NCI-H82 (cell line): ENCODE measurements at regions not wholly inside any gene's neighbourhood (a gene's known extent, or its start where the extent isn't known, plus 50 kb on each side); places are given as distances from the start of the nearest gene placed in this dataset.

Experiments used
- DNase-seq: peaks from one replicate; lab custom pipeline; 2025; lab: John Stamatoyannopoulos, UW

DNA sequence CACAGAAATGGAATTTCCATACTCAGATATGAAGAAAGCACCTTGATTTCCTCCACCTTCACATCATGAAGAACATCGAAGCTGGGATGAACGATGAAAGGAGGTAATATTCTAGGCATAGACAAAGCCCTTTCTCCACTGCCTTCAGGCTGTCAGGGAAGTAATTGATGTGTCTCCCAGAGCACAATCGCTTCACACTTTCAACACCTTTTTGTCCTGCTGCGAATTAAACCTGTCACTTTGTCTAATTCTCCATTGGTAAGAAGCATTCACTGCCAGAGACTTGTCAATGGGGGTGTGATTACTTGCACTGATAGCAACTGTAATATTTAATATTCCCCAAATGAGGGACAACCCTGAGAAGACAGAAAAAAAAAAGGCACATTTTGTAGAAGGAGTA lies 260.1 kb downstream of the ETS1 start:
- no peak for DNase-seq

DNA sequence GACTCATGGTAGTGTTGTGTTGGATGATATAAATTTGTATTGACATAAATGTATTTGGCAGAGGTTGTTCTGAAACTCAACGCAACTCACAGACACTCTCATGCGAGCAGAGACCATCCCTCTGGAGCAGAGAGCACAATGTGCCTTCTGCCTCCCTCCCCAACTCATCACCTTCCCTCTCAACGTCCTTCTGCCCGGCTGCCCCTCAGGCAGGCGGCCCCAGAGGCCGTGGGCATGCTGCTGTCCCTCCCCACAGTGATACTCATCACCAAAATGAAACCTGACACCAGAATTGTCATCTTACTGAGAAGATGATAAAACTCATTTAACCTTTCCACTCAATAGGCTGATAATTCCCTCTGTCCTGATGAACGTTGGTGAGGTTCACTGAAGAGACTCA lies 260.6 kb downstream of the ETS1 start:
- no peak for DNase-seq

DNA sequence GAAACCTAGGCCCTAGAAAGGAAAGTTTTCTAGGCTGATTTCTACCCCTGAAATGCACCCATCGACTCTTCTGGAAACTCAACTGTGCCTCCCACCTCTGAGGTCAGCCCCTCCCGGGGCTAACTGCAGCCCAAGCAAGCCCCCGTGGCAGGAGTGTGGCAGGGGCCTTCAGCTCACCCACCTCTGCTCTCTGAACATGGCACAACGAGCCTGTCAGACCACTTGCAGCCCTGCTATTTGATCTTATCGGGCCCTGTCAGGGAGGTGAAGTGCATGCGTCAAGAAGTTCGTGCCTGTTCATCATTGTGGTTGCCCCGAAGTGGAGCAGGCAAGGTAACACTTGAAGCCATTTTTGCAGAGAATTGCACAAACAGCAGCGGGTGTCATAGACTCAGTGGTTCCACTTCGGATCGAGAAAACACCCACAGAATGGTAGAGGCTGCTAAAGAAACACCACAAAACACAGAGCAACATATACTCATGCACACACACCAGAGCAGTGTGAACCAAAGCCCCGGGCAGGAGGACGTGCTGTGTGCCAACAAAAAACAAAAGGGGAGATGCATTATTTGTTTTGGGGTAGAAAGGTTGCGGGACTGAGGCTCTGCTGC lies 262.7 kb downstream of the ETS1 start:
- no peak for DNase-seq

DNA sequence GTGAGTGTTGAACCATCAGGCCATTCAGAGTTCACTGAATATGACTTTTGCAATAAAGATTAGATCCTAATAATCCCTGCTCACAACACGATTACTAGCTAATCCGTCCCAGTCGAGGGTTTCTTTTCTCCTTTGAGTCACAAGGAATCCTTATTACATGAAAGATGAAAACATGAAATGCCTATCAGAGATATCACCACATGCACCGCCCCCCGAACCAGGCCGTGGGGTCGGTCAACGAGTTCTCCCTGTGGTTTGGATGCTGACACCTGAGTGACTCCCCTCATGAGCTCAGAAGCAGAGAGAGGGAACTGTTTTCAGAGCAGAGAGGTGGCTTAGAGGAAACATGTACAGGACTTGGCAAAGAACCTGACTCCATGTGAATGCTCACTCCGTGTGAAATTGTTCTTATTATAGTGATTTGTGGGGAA lies 263.3 kb downstream of the ETS1 start:
- peak; percentile 67 for DNase-seq

DNA sequence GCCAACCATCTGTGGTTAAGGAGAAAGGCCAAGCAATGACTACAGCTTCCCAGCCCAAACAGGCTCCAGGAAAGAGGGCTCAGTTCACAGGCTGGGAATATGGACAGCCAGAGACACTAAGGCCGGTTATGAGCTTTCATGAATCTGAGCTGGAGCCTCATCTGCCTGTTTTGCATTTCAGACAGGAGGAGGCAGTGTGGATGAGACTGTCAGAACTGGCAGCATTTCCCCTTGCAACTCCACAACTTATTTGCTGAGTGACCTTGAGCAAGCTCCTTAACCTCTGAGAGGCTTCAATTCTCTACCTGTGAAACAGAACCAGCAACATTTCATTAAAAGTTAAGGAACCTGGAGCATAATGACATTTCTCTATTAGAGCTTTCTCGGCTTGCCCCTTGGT lies 264.0 kb downstream of the ETS1 start:
- DNase-seq = peak; percentile 19

DNA sequence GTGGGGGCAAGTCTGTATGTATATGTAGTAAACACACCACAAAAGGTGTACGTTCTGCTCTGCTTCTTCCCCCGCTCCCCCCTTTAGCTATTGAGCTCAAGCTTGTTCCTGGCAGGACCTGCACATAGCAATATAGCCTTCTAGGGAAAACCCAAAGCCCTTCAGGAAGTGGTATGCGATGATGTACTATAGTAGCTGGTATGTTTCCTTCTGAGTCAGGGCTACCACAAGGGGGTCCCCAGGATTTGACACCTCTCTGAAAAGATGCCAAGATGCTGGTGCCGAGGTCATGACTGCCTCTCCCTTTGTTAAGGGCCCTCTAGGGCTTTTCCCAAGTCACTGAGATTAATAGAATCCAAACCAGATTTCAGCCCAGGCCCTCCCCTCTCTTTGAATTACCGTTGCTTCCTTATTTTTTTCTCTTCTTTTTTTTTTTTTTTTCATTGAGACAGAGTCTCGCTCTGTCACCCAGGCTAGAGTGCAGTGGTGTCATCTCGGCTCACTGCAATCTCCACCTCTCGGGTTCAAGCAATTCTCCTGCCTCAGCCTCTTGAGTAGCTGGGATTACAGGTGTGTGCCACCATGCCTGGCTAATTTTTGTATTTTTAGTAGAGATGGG lies 268.4 kb downstream of the ETS1 start:
- no peak for DNase-seq

DNA sequence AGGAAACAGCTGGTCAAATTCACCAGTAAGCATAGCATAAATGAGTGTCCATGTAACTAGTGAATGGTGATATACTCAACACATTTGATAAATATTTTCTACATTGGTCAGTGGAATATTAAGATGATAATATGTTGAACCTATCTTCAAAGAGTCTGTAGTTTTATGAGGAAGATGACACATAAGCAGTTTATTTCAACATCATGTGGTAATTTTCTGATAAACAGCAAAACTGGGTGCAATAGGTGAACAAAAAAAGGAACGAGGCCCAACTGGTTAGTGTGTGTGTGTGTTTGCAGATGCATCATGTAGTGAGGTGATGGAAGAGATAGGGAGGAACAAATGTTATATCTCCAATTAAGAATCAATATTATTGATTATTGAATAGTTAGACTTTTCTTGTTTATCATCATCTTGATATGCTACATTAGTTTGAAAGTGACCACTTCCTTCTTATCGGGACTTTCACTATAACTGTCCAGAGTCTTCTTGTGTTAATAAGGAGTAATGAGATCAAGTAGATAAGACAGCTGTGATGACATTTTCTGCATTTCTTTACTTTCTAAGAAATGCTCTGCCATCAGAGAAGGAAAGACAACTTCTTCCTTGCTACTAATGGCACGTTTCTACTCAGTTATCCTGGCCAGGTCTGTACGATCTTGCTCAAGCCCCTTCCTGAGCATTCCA lies 270.7 kb downstream of the ETS1 start:
- no peak for DNase-seq

DNA sequence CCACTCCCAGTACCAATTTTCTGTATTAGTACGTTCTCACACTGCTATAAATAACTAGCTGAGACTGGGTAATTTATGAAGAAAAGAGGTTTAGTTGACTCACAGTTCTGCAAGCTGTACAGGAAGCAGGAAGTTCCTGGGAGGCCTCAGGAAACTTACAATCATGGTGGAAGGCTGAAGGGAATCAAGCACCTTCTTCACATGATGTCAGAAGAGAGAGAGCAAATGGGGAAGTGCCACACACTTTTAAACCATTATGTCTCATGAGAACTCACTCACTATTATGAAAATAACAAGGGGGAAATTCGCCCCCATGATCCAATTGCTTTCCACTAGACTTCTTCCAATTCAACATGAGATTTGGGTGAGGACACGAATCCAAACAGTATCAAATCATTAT lies 271.4 kb downstream of the ETS1 start:
- no peak for DNase-seq

DNA sequence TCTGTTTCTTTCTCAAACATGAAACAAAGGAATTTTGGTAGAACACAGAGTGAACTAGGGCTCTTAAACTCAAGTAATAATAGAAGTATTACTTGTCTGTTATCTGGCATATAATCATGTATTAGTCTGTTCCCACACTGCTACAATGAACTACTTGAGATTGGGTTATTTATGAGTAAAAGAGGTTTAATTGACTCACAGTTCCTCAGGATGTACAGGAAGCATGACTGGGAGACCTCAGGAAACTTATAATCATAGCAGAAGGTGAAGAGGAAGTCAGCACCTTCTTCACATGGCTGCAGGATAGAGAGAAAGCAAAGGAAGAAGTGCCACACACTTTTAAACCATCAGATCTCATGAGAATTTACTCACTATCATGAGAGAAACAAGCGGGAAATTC lies 273.4 kb downstream of the ETS1 start:
- no peak for DNase-seq

DNA sequence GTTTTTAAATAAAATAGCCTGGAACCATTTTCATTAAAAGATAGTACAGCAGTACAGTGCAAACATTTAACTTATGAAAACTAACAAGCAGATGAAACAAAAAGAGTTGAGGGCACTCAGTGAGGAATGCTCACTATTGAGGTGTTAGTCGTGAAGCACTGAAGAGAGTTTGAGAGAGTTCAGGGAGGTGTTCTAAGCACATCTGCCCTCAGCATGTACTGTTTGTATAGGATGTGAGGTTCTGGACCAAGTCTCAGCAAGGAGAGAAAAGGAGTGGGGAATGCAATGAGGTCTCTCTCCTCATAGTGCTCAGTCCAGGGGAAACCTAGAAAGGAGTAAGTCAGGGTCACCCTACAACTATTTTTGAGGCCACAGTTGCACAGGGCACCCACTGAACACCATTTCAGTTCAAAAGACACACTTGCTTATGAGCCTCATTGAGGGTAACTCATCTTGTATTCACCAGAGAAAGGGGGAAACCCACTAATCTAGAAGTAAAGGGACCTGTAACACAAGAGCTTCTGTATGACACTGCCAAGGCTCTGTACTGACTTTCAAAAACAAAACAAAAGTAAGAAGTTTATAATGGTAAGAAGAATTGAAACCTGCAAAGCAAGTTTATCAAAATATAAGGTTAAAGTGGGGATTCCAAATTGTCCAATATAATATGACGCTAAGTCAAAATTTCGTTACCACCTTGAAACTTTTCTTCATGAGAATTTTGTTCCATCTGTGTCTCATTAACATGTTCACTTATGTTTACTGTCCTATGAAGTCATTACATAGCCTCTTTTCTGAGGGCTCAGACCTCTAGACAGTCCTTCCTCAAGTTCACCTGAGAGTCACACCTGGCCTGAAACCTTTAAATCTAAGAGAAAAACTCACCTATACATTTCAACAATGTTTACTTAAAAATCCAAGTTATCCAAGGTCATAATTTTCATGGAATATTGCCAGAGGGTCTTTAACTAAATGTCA lies 275.3 kb downstream of the ETS1 start:
- no peak for DNase-seq

DNA sequence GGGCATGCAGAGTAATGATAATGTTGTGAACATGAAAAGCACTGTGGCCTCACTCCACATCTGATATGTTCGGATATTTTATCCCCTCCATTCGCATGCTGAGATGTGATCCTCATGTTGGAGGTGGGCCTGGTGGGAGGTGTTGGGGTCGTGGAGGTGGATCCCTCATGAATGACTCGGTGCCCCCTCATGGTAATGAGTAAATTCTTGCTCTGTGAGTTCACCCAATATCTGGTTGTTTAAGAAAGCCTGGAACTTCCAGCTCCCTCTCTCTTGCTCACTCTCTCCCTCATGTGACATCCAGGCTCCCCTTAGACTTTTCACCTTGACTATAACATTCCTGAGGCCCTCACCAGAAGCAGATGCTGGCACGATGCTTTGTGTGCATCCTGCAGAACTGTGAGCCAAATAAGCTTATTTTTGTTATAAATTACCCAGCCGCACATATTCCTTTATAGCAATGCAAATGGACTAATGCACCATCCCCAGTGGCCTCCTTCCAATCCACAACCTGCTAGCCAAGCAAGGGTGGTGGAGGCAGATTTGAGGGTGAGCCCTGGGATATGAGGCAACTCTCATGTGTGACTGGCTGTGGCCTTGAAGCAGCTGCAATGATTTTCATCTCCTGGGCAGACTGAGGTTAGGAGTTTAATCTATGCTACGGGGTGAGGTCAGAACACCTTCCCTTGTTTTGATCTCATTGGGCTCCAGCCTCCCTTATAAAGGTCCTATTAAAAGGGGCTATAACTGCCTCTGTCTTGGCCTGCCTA lies 276.5 kb downstream of the ETS1 start:
- no peak for DNase-seq

DNA sequence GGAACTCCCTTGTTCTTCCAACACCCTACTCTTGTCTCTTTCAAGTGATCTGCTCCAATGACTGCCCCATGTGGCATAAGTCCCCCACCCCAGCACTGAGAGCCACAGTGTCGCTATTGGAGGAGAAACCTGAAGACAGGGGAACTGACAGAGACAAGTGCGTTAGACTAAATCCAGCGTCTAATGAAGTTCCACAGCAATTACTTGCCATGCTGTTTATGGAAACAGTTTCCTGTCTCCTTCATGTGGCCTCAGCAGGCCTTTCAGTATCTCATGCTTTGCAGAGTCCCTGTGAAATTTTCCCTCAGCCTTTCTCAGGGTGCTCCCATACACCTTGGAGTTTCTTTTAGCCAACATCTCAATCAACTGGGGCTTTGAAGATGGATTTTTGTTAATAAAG lies 277.4 kb downstream of the ETS1 start:
- DNase-seq = no peak

DNA sequence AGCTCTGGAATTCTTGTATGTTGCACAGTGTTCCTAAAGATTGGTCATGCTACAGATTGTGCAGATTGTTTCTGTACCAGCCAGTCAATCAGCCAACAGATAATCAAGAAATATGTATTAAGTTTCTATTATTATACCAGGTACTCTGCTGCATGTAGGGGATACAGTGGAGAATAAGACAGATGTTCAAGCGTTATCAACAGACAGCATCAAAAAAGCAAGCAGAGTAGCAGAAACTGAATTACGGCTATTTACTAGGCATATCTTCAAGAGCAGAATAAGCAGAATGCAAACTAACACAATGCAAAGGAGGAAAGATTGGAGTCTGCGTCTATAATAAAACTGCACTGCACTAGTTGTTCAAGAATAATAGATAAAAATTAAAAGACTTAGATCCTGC lies 278.6 kb downstream of the ETS1 start:
- DNase-seq = no peak

DNA sequence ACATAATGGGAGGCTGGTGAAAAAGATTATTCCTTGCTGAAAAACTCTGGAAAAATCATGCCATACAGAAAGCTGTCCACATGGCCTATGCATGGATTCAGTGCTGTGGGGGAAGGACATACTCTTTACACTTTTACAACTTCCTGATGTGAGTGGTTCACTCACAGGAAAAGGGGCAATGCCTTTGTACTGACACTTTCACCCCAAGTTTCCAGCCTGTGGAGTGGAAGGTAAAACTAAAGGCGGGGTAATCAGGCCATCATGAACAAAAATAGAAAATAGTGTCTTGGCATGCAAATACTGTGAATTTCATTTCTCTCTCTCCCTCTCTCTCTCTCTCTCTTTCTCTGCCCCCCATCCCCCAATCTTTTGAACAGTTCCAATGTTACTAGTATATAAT lies 281.8 kb downstream of the ETS1 start:
- no peak for DNase-seq

DNA sequence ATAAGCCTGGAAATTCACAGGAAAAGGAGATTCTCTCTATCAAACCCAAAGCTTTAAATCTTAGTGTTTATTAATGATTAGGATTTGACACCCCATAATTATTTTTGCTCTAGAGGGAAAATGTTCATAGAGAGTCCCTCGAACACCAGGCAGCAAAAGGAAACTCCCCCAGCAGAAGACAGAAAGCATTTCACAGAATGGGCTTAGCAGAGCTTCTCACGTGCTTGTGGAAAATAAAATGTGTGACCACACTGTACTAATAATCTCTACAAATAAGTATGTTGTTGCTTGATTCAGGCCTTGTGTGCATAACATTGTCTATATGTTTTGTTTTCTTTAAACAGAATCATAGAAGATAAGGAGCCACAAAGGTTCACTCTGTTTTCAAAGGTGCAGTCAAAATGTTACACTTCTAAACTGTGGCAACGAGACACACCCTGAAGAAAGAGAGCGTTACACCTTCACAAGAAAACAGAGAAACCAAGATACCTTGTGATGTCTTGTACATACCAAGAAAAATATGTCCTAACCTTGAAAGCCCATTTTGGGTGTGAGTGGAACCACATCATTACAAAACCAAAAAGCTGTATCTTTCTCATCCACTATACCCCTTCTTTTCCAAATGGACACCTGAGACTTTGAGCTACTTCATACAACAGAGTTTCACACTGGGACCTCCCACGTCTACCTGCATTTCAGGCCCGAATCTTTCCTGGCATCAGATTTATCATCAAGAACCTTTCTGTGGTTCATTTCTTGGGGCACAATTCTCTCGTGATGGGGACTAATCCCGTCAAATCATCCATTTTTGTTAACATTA lies 282.5 kb downstream of the ETS1 start:
- no peak for DNase-seq

DNA sequence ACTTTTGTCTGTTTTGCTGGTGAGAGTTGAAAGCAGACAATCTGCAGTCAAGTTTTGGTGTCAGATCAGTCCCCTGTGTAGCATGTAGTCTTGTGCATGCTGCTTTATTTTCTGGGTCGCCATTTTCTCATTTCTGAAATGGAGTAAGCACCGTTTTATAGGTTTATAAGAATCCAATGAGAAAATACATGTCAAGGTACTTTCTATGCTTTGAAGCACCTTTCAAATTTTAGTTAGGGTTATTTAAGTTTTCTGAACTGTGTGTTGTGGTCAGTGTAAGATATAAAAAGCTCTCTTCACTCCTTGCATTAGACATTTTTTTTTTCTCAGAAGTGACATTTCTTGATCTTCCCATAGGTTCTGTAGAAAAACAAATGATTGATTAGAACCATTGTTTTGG lies 283.2 kb downstream of the ETS1 start:
- DNase-seq = no peak

DNA sequence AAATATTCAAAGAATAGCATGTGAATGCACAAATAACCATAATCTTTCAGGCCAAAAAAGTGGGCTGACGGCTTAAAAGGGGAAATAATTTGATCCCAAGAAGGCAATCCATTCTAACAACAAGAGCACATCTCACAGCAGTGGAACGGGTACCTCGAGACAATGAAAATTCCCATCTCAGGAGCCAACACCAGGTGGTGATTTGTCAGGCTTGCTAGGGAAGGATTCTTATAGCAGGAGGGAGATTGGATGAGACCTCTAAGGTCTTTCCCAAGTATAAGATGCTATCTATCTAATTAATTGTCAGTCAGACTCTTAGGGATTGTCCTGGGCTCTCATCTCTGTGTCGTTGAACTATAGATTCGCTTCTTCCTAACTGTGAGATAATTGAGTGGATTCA lies 284.0 kb downstream of the ETS1 start:
- DNase-seq = peak; percentile 2

DNA sequence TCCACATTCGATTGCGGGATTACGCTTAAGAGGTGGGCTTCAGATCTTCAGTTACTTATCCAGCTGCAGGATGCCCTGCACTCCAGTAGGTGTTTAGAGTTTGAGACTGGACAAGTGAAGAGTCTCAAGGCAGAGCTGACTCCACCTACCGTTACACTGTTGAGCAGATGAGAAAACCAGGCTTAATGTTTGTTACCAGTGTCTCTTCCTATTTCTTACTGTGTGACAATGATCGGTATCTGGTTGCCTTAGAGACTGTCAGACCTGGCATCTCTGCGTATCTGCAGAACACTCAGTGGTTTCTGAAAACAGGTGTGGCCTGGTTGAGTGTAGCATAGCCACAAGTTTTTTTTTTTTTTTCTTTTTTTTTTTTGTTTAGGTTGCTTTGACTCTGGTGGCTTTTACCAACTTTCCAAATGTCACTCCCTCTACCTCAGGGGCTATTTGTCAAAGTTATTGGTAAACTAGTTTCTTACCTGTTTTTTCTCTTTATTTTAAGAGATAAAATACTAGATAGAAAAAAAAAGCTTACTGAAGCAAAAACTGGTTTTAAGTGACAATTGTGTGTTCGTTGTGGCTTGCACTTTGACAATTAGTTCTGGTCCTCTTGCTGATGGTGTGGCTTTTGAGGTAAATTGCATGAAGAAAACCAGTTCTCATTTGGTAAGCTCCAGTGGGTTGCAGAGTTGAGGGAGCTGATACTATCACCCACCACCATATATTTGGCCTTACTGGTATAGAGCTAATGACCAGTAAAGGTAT lies 284.8 kb downstream of the ETS1 start:
- DNase-seq = no peak

DNA sequence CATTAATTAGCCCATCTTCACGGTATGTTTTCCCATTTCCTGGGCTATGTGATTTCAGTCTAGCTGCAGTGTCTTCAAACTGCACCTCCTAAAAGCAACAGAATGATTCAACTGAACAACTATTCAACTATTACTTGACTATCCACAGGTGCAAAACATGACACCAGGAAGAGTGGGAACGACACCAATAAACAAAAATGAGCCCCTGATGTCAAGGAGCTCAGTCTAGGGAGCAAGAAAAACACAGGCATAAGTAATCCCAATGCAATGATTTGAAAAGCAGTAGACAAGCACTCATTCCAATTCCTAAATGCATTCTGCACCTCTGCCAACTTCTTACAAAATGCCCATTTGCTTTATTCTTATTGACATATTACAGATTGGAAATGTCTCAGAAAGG lies 285.6 kb downstream of the ETS1 start:
- no peak for DNase-seq

DNA sequence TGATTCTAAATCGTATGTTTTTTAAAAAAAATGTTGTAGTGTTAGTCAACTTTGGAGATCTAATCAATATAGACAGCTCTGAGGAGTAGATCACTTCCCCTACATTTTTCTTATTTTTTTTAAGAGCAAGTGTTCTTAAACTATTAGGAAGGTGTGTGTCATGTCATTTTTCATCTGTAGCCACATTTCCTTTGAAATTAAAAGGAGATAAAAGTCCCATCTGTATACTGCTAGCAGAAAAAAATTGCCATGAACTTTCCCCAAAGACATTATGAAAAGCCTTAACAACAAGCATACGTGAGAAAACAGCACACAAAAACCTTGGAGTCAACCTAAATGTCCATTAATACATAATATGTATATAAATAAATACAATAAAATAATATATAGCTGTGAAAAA lies 286.6 kb downstream of the ETS1 start:
- DNase-seq = no peak
